Daoy (cell line): ENCODE measurements at regions not wholly inside any gene's neighbourhood (a gene's known extent, or its start where the extent isn't known, plus 50 kb on each side); places are given as distances from the start of the nearest gene placed in this dataset.

Source experiments
- DNase-seq: peaks from one replicate; pipeline ENCODE4 v3.0.0-alpha.2; 2015; ENCODE audit warnings: low read depth

DNA sequence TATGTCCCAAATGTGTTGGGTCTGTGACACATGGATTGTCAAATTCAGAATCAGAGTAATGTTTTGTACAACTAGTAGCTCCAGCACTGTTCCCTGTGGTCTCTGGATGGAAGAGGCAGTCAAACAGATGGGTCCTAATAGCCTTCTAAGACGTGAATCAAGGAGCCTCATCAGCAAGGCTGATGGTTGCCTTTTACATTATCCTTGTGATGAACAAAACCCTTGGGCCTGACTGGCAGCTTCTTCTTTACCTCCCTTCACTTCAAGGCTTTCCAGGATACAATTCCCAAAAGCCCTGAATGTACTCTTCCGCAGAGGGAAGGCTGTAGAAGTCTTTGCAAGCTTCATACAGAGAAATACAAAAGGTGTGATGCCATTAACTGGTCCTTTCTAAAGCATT, 633.3 kb downstream of the USP25 start:
- DNase-seq = no peak

- no peak for DNase-seq
Observed at GRCh38 chr21:16363518-16363917, 633.7 kb downstream of the USP25 start.

DNA sequence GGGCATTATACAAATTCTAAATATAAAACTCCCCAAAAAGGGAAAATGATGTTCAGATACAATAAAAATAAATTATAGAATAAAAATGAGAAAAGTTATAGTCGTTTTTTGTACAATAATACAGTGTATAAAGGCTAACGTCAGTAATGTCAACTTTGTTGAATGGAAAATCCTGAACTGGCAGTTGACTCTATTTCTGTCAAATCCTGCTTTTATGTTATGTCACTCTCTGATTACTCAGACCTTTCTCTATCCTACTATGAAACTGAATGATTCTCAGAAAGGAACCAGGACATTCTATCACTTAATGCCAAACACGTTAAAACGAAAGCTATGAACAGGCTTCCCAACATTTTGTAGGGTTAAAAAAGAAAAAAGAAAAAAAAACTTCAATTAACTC, 636.4 kb downstream of the USP25 start:
- DNase-seq = no peak

DNA sequence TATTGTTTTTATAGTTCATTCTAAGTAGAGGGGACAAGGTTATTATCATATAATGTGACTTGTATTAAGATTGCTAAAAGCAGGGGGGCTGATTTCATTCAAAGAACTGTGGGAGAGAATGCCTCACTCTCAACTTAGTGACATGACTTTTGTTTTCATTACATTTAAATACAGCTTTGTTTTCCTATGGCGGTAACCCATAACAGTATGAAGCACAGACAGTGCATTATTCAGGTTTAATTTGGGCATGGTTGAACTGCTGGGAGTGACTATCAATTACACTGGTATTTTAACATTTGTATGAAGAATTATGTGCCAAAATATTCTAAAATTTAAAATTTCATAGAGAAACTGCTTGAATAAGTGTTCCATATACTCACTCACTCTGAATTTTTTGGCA, 637.3 kb downstream of the USP25 start:
- no peak for DNase-seq

- DNase-seq = no peak
Observed at GRCh38 chr21:16370186-16370585, 640.4 kb downstream of the USP25 start.

DNA sequence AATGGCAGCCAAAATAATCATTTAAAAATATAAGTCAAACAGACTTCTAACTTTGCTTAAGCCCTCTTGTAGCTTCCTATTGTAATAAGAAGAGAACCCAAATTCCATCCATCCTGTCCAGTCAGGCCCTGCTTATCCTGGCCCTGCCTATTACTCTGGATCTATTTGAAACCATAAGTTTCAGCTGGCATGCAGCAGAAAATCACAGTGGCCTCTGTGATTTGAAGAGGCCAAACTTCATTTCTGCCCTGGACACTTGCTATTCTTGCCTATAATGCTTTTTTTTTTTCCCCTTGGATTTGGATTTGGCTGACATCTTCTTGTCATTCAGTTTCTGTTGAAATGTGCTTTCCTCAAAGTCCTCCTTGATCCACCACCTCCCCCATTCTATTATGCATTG, 642.8 kb downstream of the USP25 start:
- no peak for DNase-seq

GRCh38 chr21:16376673-16377072, 646.9 kb downstream of the USP25 start:
- DNase-seq = no peak

GRCh38 chr21:16377120-16377658, 647.4 kb downstream of the USP25 start:
- no peak for DNase-seq

- no peak for DNase-seq
Observed at GRCh38 chr21:16377857-16378256, 648.1 kb downstream of the USP25 start.

DNA sequence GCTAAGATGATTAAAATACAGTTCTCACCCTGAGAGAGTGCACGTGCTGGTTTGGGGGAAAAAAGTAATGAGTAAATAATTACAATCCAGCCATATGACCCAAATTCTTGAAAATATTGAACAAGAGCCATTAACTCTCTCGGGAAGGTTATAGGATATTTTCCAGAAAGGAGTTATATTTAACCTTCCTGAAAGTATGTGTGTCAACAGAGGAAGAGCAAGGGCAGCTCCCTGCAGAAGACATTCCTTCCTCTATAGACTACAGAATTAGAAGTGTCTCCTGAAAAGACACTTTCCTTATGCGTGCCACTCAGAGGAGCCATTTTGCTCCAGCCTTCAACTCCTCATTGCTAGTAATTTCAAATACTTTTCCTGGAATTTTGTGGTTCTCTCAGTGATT, 648.7 kb downstream of the USP25 start:
- no peak for DNase-seq

GRCh38 chr21:16388291-16388690, 658.5 kb downstream of the USP25 start:
- no peak for DNase-seq

DNA sequence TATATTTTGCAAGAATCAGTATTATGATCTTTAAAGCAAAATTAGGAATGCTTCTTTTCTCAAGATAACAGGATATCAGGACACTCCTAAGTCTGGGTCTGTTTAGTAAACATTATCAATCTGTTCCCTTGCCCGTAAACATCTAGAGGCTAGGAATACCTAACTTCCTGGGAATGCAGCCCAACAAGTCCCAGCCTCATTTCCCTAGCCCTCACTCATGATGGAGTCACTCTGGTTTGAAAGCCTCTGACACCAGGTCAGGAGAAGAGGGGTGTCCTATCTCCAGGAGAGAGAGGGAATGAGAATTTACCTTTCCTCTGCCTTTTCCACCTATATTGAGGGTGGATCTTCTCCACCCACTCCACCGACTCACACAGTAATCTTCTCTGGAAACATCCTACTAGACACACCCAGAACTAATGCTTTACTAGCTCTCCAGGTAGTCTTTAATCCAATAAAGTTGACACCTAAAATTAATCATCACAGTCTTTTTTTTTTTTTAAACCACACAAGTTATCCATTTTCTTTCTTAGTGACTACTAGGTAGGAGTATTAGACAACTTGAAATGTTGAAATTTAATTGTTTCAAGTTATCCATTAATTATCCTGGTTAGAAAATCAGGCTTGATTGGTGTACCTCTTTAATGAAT, 659.3 kb downstream of the USP25 start:
- DNase-seq = no peak

- DNase-seq = no peak
Observed at GRCh38 chr21:16389643-16390042, 659.9 kb downstream of the USP25 start.

DNA sequence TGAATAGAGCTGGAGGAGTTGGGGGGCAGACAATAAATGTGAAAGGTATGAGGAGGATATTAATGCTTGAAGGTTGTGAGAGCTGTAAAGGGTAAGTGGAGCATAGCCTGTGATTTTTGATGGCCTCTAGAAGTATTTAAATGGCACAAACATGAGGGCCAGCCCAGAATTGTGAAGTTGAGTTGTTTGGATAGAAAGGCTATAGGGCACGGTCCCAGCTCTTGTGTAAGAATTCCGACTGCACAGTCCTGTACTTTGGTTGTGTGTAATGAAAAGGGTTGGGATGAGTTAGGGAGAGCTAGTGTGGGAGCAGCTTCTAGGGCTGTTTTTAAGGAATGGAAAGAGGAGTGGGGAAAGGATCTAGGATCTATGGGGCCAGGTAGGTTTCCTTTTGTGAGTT, 665.5 kb downstream of the USP25 start:
- no peak for DNase-seq

DNA sequence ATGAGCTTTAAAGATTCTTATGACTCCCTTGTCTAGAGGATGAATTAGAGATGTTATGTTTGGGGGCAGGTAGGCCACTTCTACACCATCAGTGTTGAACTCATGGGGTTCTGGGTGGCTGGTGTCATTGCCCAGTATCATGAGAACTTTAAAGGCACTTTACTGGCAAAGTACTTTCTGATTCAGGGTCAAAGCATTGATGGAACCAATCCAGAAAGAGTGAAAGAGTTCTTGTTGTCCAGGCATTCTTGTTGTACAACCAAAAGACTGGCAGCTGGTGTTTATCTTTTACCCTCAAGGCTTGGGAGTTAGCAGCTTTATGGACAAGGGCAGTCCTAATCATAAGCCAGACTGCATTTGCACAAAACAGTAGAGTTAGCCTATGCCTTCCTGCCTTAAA, 673.0 kb downstream of the USP25 start:
- no peak for DNase-seq

- DNase-seq = no peak
Observed at GRCh38 chr21:16404776-16405175, 675.0 kb downstream of the USP25 start.

- no peak for DNase-seq
Observed at GRCh38 chr21:16406355-16406754, 676.6 kb downstream of the USP25 start.

DNA sequence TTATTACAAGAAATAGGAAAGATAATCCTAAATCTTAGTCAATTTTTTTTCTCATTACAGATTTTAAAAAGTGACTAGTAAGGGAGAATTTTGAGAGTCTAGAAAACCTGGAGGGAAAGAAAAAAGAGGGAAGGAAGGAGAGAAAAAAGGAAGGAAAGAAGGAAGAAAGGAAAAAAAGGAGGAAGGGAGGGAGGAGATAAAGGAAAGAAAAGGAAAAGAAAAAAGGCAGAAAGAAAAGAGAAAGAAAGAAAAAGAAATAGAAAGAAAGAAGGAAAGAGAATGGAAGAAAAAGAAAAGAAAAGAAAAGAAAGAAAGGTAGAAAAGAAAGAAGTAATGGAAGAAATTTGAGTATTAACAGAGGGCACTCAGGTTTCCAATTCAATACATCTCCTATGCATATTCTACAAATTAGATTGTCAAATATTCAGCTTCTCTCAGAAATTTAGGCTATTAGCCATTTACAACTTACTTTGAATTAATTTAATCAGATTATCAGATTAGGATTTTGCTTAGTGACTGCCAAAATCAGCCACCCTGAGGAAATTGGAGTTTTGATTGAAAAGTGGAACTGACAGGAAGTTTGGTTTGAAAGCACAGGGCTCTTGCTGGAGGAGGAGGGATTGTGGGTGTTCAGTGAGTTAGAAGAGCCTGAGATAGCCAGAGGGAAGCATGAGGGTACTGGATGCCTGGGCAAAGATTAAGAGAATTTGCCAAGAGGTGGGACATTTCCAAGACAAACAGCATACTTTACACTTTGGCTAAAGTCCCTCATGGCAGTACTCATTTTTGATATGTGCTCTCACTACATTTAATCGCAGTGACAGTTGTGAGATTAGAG, 677.8 kb downstream of the USP25 start:
- no peak for DNase-seq

GRCh38 chr21:16408280-16408679, 678.5 kb downstream of the USP25 start:
- no peak for DNase-seq

GRCh38 chr21:16409352-16409751, 679.6 kb downstream of the USP25 start:
- DNase-seq = no peak

DNA sequence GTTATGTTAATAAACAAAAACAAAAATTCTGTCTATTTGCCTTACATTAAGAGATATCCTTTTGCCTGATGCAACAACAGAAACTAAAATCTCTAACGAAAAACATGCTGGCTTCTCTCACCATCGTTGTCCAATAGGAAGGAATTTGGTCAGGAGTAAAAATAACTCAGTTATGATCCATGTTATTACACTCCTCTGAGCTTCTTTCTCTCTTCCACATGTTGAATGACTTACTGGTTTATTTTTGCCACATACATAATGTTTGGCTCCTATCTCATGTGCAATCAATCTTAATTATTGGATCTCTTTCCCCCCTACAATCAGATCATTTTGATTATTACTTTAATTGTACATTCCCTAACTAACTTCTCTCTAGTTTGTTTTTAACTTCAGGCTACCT, 688.4 kb downstream of the USP25 start:
- no peak for DNase-seq

GRCh38 chr21:16418642-16419041, 688.9 kb downstream of the USP25 start:
- no peak for DNase-seq

- peak; percentile 25 for DNase-seq
Observed at GRCh38 chr21:16419188-16419921, 689.6 kb downstream of the USP25 start.
